Erythroblast (primary cell): ENCODE measurements at regions not wholly inside any gene's neighbourhood (a gene's known extent, or its start where the extent isn't known, plus 50 kb on each side); places are given as distances from the start of the nearest gene placed in this dataset.

ENCODE experiments used
- DNase-seq, 2 experiments: peaks; one replicate each; lab custom pipeline; 2025; lab: John Stamatoyannopoulos, UW
- GATA1 ChIP-seq: IDR thresholded peaks from 2 replicates; pipeline ENCODE4 v1.6.1; 2011; ENCODE audit warnings: low read depth, mild to moderate bottlenecking, control low read depth, low read length, moderate library complexity
- POLR2A ChIP-seq: IDR thresholded peaks from 2 replicates; pipeline ENCODE4 v1.6.1; 2011; ENCODE audit warnings: mild to moderate bottlenecking, low read length

GRCh38 chr7:156152390-156152789 lies 340.1 kb upstream of the SHH start:
- TF ChIP-seq GATA1 (no peak), POLR2A (no peak)
- no peak for DNase-seq

DNA sequence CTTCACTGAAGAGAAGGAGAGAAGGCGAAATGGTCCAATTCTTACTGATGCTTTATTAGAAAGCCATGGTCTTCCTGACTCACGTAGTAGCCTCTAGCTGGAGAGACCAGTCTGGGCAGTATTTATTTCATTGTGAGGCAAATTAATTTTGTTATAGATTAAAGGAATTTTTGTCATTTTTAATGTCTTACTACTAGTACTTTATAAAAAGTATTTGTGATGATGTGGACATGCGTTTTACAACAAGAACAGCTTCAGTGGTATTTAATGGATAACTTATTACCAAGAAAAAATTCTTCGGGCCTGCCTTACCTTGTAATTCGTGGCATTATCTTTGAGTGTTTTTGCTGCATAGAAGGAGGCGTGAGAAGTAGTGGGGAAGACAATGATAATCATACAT lies 339.4 kb upstream of the SHH start:
- TF ChIP-seq GATA1 (no peak), POLR2A (no peak)

DNA sequence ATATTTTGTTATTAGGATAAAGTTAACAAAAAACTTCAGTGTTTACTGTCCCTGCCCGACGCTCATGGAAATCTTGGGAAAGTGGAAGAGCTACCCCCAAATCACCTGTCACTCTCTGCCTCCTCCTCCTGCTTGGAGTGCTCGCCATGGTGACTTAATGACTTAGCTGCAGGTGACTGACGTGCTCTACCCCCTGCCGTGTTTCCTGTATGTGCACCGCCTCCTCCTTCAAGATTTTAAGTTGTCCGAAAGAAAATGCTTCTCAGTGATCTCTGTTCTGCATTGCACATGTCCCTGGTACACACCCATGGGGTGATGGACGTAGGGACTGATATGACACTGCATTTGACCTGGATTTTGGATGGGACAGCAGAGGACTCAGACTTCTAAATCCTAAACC lies 338.8 kb upstream of the SHH start:
- no peak for DNase-seq
- TF ChIP-seq GATA1 (no peak), POLR2A (no peak)

More for the DNA sequence above, 339.4 kb upstream of the SHH start:
- no peak for DNase-seq

DNA sequence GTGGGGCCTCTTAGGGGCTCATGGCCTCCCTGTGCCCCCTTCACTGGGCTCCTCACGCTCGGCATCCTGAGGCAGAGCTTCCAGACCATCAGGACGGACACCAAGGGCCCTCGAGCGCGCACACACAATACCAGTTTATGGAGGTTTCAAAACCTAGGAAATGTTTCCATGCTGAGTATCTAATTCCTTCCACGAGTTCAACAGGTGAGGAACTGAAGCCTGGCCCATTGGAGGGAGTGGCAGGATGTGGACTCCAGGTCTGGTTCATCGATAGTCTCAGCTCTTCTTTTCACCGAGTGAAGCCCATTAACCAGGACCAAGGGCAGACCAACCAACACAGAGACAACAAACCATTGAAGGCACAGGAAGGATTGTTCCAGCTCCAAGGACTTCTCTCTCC lies 336.7 kb upstream of the SHH start:
- no peak for DNase-seq
- TF ChIP-seq POLR2A = no peak
- TF ChIP-seq GATA1 = no peak

- TF ChIP-seq GATA1 (no peak), POLR2A (no peak)
- DNase-seq = no peak
These were observed 336.3 kb upstream of the SHH start for GRCh38 chr7:156148547-156148946.

GRCh38 chr7:156147756-156148504 lies 335.7 kb upstream of the SHH start:
- DNase-seq = no peak
- TF ChIP-seq POLR2A (no peak), GATA1 (no peak)

DNA sequence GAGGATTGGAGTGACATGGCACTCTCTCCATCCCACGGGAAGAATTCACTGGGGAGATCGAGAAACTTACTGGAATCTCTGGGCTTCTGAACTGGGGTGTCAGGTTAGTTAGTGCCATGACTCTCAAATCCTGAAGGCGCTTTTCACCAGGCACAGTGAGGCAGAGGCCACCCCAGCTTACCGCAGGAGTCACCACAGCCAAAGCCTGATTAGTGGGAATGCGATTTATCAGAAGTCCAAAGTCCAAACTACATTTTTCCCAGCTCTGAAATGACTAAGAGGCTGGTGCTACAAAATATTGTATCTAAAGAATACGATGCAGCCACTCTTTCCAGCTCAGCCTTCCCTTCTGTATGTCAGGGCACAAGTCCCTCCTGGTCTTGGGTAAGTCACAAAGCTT lies 334.8 kb upstream of the SHH start:
- no peak for DNase-seq
- no peak for TF ChIP-seq POLR2A
- no peak for TF ChIP-seq GATA1

DNA sequence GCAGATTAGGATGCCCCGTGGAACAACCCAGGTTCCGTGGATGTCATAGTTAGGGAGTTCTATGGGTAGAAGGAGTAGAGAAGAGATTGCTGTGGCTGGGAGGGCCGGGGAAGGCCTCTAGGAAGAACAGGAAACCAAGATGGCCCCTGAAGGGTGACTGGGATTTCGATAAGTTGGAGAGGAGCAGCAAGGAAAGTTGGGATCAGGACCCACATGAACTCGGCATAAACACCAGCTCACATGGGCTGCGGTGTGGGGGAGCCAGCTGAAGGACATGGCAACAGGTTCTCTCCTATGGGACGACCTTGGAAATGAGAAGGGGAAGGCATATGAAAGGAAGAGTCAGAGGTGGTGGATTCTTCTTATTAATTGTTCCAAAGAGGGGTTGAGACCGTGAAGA lies 333.7 kb upstream of the SHH start:
- DNase-seq = no peak
- TF ChIP-seq GATA1 (no peak), POLR2A (no peak)

GRCh38 chr7:156145184-156145583 lies 332.9 kb upstream of the SHH start:
- TF ChIP-seq GATA1 (no peak), POLR2A (no peak)
- DNase-seq = no peak

GRCh38 chr7:156143683-156144082 lies 331.4 kb upstream of the SHH start:
- TF ChIP-seq POLR2A (no peak), GATA1 (no peak)
- DNase-seq = no peak

DNA sequence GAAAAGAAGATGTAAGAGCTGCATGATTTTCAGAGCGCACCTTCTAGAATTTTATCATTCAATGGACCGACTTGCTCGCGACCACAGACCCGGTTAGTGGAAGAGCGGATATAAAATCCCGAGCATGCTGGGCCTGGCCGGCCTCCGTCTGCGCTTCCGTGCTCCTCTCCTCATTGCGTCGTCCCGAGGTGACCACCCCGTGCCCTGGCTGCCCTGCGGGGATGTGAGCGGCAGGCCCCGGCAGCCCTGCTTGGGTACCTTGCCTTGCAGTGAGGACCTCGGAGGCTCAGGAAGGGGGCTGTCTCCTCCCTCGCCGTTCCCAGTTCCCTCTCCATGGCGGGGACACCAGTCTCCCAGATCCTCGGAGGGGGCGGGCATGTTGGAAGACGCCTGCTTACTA lies 330.9 kb upstream of the SHH start:
- no peak for DNase-seq
- TF ChIP-seq POLR2A (no peak), GATA1 (no peak)

DNA sequence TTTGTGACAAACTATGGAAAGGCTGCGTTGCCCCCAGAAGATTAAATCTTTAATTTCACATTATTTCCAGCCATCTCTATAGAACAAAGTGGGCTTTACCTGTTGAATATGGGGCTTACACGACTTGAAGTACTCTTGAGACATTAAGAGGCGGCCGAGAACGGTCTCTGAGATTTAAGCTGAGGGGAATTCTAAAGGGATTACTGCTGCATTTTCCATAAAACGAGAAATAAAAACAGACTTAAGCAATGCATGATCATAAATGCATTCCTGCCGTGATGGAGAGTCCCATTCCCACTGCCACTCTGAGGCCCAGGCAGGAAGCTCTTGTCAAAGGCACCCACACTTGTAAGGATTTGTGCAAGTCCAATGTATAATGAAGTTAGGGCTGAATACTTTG lies 329.7 kb upstream of the SHH start:
- TF ChIP-seq POLR2A (no peak), GATA1 (no peak)
- no peak for DNase-seq

DNA sequence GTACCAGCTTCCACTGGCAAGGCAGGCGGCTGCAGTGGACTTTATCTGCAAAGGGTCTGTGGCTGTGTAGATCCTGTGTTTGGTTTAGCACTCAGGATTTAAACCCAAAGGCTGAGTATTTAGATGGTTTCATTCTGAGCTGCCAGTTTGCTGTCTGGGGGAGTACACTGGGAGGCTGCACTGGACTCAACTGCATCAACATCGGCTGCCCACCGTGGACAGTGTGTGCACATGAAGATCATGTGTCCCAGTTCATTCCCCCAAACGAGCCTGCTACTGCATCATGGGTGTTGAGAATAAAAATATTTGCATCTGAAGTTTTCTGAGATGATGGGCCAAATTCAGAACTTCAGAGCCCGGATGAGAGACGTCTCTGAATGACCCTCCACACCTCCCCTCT lies 328.6 kb upstream of the SHH start:
- TF ChIP-seq GATA1 = no peak
- no peak for TF ChIP-seq POLR2A

GRCh38 chr7:156140447-156140846 lies 328.2 kb upstream of the SHH start:
- no peak for DNase-seq
- TF ChIP-seq GATA1 (no peak), POLR2A (no peak)

More for the DNA sequence above, 328.6 kb upstream of the SHH start:
- no peak for DNase-seq

DNA sequence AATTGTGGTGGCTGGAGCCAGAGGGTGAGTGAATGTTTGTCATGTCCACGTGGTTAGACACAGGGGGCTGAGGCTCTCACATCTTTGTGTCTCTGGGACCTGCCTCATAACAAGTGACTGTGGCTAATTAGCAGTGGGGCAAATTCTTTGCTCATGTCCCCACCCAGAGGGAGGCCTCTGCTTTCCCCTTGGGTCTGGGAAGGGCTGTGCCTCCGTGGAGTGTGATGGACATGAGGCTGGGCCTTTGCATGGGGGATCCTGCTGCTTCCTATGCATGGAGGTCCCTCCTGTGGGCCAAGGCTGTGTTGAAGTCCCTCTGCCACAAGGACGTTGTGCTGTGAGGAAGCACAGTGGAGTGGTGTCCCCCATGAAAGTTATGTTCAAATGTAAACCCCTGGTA lies 327.4 kb upstream of the SHH start:
- TF ChIP-seq GATA1 (no peak), POLR2A (no peak)
- no peak for DNase-seq
